Stimulated activated CD8-positive, alpha-beta memory T cell treated with anti-CD3 and anti-CD28 coated beads, Interleukin-2, amount 100 ng/mL, for 1 hour (primary cell): ENCODE measurements at regions not wholly inside any gene's neighbourhood (a gene's known extent, or its start where the extent isn't known, plus 50 kb on each side); places are given as distances from the start of the nearest gene placed in this dataset.

Experiments
- DNase-seq, 2 donors: peaks; one replicate each; pipeline ENCODE4 v3.0.0-alpha.2; 2020; ENCODE audit warnings: low read depth in 2 of 2

DNA sequence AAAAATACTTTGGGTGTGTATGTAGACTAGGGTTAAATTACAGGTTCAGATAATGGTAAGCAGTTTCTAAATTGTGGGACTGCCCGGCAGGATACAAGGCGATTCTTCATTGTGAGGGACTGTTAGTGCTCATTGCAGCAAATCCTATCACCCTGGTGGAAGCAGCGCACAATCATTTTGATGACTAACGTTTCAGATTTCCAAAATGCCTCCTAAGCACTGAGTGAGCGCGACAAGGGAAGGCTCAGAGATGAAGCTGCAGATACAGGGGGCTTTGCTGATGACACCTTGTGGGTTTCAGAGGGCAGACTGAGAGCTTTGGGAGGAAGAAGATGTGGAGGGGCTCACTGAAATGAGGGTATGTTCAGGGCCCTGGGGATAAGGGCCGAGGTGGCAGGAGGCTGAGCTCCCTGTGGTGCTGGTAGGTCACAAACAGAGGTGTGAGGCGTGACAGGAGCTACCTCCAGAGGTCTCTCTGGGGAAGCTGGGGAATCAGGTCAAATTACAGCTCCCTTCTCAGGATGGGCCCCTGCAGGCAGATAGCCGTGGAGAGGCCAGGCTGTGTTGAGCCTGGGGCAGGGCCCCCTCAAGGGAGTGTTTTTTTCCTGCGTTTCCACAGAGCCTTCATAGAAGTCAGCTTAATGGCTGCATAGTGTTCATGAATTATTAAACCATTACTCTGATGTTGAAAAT lies 84.5 kb upstream of the FYN start:
- no peak for DNase-seq

- DNase-seq = no peak
These were observed 85.3 kb upstream of the FYN start for GRCh38 chr6:111958534-111958933.

GRCh38 chr6:111959766-111960165 lies 86.5 kb upstream of the FYN start:
- no peak for DNase-seq

DNA sequence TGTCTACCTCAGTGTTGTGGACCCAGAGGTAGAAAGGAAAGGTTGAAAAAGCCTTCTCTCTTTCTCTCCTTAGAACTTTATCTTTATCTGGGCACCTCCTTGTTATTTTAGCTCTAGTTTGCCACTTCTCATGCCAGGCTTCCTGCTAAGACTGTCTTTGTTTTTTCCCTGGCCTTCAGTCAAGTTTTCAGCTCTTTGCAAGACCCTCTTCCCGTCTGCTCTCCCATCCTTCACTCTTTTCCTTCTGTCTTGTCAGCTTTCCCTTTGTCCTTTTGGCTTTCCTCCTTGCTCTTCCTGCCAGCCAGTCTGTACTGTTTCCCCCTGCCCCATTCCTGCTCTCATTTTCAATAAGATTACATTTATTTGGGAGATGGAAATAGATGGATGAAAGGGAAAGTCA lies 86.8 kb upstream of the CCN6 start:
- no peak for DNase-seq

GRCh38 chr6:111970426-111970825 lies 83.5 kb upstream of the CCN6 start:
- DNase-seq = no peak

DNA sequence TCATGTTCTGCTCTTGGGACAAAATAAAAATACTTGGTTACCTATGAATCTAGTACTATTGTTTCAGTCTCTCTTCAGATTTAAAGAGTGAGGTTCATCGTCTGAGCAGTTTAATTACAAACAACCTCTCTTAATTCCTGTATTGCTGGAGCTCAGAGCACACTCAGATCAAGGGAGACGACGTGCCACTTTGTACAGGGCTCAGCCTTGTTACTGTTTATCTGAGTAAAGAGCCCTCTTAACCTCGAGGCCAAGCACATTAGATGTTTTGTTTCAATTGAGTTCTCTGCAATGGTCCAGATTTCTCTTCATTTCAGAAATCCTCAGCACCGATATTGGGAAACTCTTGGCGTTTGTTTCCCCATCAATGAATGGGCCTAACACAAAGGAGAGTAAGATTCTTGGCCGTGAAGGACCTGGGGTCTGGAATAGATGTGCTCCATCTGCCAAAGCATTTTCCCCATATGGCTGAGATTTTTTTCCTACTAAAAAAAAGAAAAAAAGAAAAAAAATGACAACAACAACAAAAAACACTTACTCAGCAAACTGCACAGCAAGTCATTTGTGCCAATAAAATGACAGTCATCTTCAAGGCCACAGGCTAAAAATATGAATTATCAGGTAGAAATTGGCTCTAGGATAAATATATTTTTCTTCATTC lies 82.6 kb upstream of the CCN6 start:
- no peak for DNase-seq

- DNase-seq = no peak
These were observed 81.9 kb upstream of the CCN6 start for GRCh38 chr6:111971866-111972532.

DNA sequence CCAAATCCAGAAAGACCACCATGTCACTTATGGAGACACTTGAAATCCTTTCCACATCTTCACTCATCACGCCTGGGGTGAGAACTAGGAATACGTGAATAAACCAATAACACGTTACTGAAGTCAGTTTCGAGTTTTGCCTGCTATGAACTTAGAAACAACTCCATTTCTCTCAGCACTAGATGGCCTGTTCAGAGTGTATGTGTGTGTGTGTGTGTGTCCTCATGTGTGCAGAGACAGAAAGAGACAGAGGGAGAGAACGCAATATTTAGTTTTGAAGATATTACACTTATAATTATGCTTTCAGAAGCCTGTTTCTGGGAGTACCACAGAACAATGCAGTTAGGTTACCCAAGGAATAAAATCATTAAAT lies 81.2 kb upstream of the CCN6 start:
- DNase-seq = no peak

GRCh38 chr6:111973118-111973761 lies 80.7 kb upstream of the CCN6 start:
- peak; percentile 27 to 33 for DNase-seq

GRCh38 chr6:111973927-111974639 lies 79.8 kb upstream of the CCN6 start:
- DNase-seq = no peak

- DNase-seq = no peak
These were observed 78.4 kb upstream of the CCN6 start for GRCh38 chr6:111975466-111975865.

DNA sequence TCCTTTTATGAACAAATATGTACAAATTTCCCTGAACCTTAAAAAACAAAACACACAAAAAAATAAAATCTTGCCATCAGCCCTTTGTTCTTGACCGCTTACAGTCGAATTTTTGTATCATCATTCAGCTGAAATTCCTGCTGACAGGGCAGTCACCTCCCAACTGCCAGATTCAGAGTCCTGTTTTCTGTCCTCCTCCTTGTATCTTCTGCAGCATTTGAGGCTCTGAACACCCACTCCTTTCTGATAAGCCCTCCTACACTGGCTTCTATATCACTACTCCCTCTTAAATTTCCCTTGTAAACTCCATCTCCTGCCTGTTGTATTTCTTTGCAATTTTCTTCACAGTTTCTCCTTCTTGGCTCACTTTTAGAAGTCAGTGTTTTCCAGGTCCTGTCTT lies 77.8 kb upstream of the CCN6 start:
- no peak for DNase-seq

- DNase-seq = no peak
These were observed 75.3 kb upstream of the CCN6 start for GRCh38 chr6:111978532-111979149.

DNA sequence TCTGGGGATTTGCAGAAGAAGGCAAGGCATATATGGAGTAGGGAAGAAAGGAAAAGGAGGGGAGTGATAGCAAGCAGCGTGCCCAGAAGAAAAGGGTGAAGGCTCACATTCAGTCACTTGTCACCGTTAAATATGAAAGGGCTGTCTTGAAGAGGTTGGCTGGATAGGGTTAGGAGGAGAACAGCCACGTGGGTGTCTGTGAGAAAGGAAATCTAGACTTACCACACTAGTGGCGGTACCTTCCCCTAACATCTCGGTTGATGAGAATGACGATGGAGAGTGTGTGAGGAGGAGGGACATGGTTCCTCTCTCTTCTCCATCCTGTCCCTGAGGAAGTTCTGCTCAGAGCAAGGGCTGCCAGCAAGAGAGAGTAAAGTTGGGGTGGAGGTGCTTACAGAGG lies 74.3 kb upstream of the CCN6 start:
- DNase-seq = no peak

- no peak for DNase-seq
These were observed 73.8 kb upstream of the CCN6 start for GRCh38 chr6:111980143-111980542.

DNA sequence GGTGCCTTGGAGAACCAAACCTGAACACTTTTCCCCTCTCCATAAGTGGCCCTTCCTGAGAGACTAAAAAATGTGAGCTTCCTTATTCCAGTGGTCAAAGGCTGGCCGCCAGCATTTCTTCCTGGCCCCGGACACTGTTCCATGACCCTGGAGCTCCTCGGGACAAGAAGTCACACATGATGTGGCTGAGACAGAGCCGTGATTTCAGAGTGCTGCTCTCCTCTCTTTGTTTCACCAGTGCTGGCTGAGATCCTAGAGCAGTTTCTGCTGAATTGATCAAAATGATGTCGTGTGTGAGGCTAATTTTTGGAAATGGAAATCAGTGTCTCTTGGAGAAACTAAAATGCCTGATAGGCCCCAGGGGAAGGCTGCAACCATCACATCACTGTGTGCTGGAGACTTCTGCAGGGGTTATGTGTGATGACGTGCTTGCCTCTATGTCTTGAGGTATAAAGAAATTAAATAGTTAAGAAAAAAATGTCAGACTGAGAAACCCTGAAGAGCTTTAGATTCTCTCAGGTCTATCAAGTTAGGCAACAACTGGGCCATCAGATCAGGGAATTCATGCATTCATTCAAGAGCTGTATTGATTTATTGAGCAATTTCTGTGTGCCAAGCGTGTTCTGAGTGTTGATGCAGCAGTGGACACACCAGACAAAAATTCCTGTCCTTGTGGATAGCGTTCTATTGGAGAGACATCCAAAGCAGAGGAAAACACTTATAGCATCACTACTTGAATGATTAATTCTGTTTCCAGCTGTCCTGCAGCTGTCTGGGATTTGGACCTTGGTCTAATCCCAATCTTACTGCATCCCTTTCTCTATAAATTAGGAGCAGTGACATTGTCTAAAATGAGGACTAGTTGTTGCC lies 72.7 kb upstream of the CCN6 start:
- no peak for DNase-seq

GRCh38 chr6:111982681-111983080 lies 71.2 kb upstream of the CCN6 start:
- no peak for DNase-seq

DNA sequence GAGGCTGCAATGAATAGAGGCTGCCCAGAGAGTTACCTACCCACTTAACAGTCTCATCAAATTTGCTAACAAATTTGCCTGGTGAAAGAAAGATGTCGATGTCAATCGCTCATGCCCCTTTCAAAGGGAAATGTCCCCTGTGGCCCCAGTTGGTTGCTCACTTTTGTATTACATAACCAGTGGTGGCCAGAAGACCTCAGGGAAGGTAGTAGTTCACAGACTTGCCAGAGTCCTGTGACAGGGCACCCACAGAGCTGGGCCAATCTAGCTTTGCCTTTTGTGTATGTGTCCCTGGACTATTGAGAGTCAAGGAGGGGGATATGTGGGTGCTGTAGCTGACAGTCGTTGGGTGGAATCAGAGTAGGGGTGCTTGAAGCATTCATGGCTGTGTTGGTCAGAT lies 70.7 kb upstream of the CCN6 start:
- DNase-seq = no peak

GRCh38 chr6:111984081-111984480 lies 69.8 kb upstream of the CCN6 start:
- DNase-seq = no peak

- no peak for DNase-seq
These were observed 69.2 kb upstream of the CCN6 start for GRCh38 chr6:111984516-111985201.
